SW480 (cell line): ENCODE measurements at regions not wholly inside any gene's neighbourhood (a gene's known extent, or its start where the extent isn't known, plus 50 kb on each side); places are given as distances from the start of the nearest gene placed in this dataset.
A peak's percentile ranks its signal among the peaks of the same experiment; 100 is the strongest.

Experiments used
- DNase-seq: peaks from one replicate; pipeline ENCODE4 v3.0.0-alpha.2; 2016; ENCODE audit warnings: low spot score

GRCh38 chr4:162634390-162634789, 470.6 kb upstream of the FSTL5 start:
- no peak for DNase-seq

- no peak for DNase-seq
These were observed 458.9 kb upstream of the FSTL5 start for GRCh38 chr4:162622664-162623063.

DNA sequence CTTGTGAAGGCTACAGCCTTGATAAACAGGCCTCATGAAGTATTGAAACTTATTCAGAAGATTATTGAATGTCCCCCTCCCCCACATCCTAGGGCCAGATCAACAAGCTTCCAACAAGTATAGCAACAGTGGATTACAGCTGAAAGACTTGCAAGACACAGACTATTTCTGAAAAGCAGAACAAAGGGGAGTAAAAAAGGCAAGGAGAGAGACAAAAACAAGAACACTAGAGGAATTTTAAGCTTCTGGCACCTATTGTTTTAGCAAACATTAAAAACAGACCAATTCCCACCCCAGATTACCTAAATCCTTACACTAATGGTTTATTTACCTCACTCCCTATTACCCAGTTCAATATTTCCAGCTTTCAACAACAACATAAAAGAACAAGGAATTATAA, 446.3 kb upstream of the FSTL5 start:
- DNase-seq, result no peak

GRCh38 chr4:162586266-162586665, 422.5 kb upstream of the FSTL5 start:
- no peak for DNase-seq

DNA sequence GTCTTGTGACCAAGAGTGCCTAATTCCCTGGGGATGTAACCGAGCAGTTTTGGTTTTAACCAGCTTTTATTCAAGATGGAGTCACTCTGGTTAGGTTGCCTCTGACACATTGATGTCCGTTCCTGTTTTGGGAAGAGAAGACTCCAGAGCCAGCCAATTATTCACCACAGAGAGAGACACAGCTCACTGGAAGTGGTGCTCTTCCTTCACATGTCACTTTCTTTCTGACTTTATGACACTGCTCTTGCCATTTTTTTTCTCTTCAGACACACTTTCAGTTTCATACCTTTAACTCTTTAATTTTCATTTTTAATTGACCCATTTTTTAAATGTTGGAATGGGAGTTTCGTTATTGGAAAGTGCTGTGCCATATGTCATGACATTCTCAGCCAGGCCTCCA, 418.4 kb upstream of the FSTL5 start:
- DNase-seq, result no peak

GRCh38 chr4:162565730-162566129, 401.9 kb upstream of the FSTL5 start:
- DNase-seq, result no peak

- no peak for DNase-seq
These were observed 396.3 kb upstream of the FSTL5 start for GRCh38 chr4:162560073-162560472.

- no peak for DNase-seq
These were observed 393.8 kb upstream of the FSTL5 start for GRCh38 chr4:162557516-162558106.

DNA sequence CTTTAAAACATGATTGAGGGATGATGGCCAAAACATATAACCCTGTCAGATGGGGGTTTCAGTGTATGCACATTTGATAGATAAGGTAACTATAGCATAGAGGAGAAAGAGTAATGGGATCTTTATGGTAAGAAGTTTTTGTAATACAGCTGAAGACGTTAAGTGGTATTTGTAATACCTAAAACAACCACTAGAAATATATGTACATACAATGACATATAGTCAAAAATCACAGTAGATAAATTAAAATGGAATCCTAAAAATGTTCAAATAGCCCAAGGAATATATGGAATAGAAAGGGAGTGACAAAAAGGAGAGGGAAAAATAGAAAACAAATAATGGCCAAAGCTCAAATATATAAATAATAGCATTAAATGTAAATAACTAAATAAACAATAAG, 371.3 kb upstream of the FSTL5 start:
- DNase-seq, result no peak

DNA sequence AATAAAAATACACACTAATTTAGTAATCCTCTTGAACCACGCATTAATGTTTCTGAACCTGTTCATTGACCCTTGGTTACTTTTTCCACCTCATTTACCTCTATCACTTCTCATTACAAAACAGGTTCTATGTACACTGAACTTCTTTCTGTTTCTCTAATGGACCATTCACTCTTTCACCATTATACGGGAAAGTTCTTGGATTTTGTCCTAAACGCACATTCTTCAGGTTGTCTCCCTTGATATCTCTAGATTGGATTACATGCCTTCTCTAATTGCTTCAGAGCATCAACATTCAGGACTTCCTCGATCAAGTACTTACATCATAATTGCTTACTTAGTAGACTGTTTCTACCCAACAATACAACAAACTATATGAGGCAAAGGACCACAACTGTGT, 359.4 kb upstream of the FSTL5 start:
- DNase-seq, result no peak

DNA sequence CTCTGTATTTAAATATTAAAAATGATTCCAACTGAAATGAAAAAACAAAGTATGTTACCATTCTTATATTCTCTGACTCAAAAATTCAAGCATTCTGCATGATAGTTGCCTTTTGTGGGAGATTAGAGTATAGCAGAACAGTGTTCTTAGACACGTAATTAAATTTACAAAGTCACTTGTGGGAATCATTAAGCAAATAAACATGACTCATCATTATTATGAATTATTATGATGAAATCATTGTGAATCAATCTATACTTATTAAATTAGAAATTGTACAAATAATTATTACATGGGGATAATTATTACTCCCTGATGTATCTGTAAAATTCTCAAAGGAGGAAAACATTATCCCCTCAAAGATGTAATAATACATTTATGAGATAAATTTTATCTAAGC, 358.9 kb upstream of the FSTL5 start:
- DNase-seq, result no peak

DNA sequence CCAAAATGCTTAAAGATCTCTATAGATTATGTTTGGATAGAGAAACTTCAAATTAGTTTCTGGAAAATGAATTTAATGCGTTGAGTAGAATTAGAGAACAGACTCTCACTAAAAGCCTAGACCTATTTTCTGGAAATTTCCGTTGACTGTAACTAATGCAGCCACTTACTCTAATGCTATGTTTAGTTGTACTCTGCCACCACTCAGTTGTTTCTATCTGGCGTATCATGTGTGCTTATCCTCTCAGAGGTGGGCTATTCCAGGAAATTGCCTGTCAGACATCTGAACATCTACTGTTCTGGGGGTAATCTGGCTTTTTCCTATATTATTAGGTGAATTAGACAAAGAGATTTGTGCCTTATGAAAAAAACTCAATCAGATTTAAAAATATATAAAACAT, 347.1 kb upstream of the FSTL5 start:
- no peak for DNase-seq

DNA sequence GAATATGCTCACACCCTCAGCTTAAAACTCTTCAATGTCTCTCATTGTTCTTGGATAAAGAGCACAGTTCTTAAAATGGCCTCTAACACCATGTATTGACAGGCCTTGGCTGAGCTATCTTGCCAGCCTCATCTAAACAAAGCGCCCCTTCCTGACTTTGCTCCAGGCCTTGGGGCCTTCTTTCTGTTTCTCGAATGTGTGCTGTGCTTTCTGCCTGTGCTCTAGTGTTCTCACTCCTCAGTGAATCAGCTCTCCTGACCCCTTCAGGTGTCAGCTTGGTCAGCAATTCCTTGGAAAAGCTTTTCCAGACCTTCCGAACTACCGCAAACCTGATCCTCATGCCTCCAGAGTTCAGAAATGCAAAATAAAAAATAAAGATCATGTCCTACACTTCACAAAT, 346.3 kb upstream of the FSTL5 start:
- DNase-seq, result no peak

DNA sequence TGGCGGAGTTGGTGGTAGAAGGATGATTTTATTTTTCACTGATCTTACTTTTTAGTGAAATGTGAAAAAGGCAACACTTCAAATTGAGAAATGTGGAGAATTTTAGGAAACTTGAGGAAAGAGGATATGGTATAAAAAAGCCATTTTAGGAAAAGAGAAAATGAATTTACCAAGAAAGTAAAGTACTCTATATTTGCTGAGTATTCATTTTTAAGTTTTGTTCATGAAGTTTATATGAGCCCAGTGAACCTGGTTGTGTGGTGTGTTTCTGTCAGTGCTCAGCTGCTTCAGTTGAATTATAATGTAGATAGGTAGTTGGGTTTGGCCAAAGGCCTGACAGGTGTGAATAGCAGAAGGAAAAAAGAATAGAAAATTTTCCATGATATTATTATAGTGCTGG, 345.5 kb upstream of the FSTL5 start:
- DNase-seq, result no peak

DNA sequence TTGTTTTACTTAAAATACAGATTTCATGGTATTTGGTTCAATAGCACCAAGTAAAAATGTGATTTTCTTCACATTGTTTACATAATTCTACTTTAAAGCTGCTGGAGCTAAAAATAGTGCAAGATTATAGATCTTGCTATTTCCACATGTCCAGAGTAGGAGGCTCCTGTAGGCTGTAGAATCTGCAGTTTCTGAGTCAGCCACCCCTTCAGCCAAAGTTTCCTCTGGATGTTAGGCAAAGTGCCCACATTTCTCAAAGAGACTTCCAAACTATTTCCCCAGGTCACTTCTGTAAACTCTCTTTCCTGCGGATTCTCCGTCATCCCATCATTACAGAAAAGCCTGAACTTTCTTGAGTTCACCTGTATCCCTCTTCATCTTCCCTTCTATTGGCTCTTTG, 342.5 kb upstream of the FSTL5 start:
- DNase-seq, result no peak

DNA sequence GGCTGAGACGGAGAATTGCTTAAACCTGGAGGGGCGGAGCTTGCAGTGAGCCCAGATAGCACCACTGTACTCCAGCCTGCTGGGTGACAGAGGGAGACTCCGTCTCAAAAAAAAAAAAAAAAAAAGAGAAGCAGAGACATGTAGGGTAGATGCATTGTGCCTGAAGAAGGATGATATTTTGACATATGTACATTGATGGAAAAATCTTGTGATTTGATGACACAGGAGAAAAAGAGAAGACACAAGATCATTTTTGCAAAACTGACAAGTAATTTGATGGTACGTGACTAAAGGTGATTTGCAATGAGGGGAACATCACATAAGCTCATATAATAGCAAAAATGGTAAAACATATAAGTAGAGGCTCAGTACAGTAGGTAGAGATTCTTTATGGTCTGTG, 340.1 kb upstream of the FSTL5 start:
- DNase-seq, result no peak

GRCh38 chr4:162502109-162502508, 338.3 kb upstream of the FSTL5 start:
- no peak for DNase-seq

- peak; percentile 1 for DNase-seq
These were observed 335.7 kb upstream of the FSTL5 start for GRCh38 chr4:162499478-162499877.

GRCh38 chr4:162498168-162498567, 334.4 kb upstream of the FSTL5 start:
- DNase-seq, result no peak

DNA sequence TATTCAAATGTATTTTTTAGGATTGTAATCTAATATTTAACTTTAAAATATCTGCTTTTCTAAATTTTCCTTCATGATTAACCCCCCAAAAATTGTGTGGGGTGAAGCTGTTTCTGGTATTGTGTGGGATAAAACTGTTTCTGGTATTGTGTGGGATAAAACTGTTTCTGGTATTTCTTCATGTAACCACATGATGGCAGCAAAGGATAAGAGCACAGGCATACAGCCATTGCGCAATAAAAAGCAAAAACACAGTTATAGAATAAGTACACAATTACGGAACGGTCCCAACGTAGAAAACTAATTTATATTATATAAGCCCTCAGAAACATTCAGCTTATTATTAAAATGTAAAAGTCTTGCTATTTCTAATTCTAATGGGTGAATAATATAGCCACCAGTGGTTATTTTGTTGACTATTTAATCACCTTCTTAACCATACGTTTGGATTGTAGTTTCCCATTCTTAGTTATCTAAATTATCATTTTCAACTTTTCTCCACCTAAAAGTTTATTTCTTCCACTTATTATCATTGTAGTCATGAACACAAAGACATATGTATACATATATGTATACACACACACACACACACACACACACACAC, 333.9 kb upstream of the FSTL5 start:
- DNase-seq, result peak; percentile 31

DNA sequence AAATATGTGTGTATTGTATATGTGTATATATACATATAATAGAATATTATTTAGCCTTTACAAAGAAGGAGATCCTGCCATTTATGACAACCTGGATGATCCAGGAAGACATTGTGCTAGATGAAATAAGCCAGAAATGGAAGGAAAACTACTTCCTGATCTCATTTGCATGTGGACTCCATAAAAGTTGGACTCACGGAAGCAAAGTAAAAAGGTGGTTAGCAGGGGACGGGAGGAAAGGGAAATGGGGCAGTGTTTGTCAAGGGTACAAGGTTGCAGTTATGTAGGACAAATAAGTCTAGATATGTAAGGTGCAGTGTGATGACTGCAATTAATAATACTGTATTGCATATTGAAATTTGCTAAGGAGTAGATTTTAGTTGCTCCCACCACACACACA, 331.1 kb upstream of the FSTL5 start:
- DNase-seq, result no peak

DNA sequence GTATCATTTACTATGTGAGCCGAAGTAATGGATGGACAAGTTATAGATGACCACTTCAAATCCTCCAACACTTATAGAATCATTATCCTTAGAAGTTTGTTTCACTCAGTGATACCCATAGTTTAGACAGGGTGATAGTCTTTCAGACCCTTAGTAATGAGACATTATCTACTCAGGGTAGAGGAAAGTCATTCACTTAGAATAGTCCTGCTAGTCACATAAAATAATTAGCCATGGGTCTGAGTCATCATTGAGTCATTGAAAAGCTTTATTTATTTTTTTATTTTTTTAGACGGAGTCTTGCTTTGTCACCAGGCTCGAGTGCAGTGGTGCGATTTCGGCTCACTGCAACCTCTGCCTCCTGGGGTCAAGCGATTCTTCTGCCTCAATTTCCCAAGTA, 321.7 kb upstream of the FSTL5 start:
- peak; percentile 1 for DNase-seq

- DNase-seq, result no peak
These were observed 311.4 kb upstream of the FSTL5 start for GRCh38 chr4:162475246-162475645.

- no peak for DNase-seq
These were observed 306.2 kb upstream of the FSTL5 start for GRCh38 chr4:162469977-162470376.
